T-helper 1 cell treated with Interleukin-12 subunit alpha and Interleukin-12 subunit beta and Interleukin-4 antibody, amounts not matched to agents 30 μg/mL and 1 μg/mL, for 36 hours (primary cell): ENCODE measurements at regions not wholly inside any gene's neighbourhood (a gene's known extent, or its start where the extent isn't known, plus 50 kb on each side); places are given as distances from the start of the nearest gene placed in this dataset.
"Not testable (repeated sequence)": the region's sequence is repeated elsewhere in the genome, so short reads cannot be mapped to it uniquely, and the experiment has no call there.

Source experiments
- H3K27ac Mint-ChIP-seq: one replicate; pipeline ENCODE4 v1.8.0; 2021; ENCODE audit warnings: mild to moderate bottlenecking, mixed read lengths
- H3K27me3 Mint-ChIP-seq: one replicate; pipeline ENCODE4 v1.8.0; 2021; ENCODE audit warnings: low read depth, mixed read lengths
- H3K36me3 Mint-ChIP-seq: one replicate; pipeline ENCODE4 v1.8.0; 2021; ENCODE audit warnings: low read depth, mixed read lengths
- H3K4me1 Mint-ChIP-seq: one replicate; pipeline ENCODE4 v1.8.0; 2021; ENCODE audit warnings: low read depth, mixed read lengths
- H3K4me3 Mint-ChIP-seq: one replicate; pipeline ENCODE4 v1.8.0; 2021; ENCODE audit warnings: mild to moderate bottlenecking, moderate library complexity, mixed read lengths
- H3K9me3 Mint-ChIP-seq: one replicate; pipeline ENCODE4 v1.8.0; 2021; ENCODE audit warnings: mixed read lengths

- Mint-ChIP-seq H3K4me1 (peaks cover 2% of the 10 kb centered on the region), H3K36me3 (no peaks in the 10 kb centered on the region), H3K27me3 (peaks cover 30% of the 10 kb centered on the region), H3K27ac (no peak overlapping the region), H3K4me3 (no peak overlapping the region), H3K9me3 (no peaks in the 10 kb centered on the region)
These were observed 279.6 kb downstream of the KLF13 start for GRCh38 chr15:31606194-31606669.

GRCh38 chr15:31606931-31607497, 280.4 kb downstream of the KLF13 start:
- Mint-ChIP-seq H3K9me3 (no peaks in the 10 kb centered on the region), H3K4me1 (peaks cover 2% of the 10 kb centered on the region), H3K27me3 (peaks cover 28% of the 10 kb centered on the region), H3K36me3 (no peaks in the 10 kb centered on the region), H3K4me3 (no peak overlapping the region), H3K27ac (no peak overlapping the region)

- Mint-ChIP-seq H3K4me1 (peaks cover 2% of the 10 kb centered on the region), H3K27ac (no peak overlapping the region), H3K36me3 (no peaks in the 10 kb centered on the region), H3K27me3 (peaks cover 32% of the 10 kb centered on the region), H3K4me3 (no peak overlapping the region), H3K9me3 (no peaks in the 10 kb centered on the region)
These were observed 281.0 kb downstream of the KLF13 start for GRCh38 chr15:31607656-31608055.

- Mint-ChIP-seq H3K9me3 (no peaks in the 10 kb centered on the region), H3K27me3 (peaks cover 35% of the 10 kb centered on the region), H3K36me3 (no peaks in the 10 kb centered on the region), H3K27ac (no peak overlapping the region), H3K4me3 (no peak overlapping the region), H3K4me1 (peaks cover 2% of the 10 kb centered on the region)
These were observed 282.6 kb downstream of the KLF13 start for GRCh38 chr15:31609258-31609681.

GRCh38 chr15:31609906-31610305, 283.3 kb downstream of the KLF13 start:
- no peak overlapping the region for H3K27ac Mint-ChIP-seq
- peaks cover 35% of the 10 kb centered on the region for H3K27me3 Mint-ChIP-seq
- H3K9me3 Mint-ChIP-seq: no peaks in the 10 kb centered on the region
- H3K4me1 Mint-ChIP-seq: peaks cover 2% of the 10 kb centered on the region
- H3K36me3 Mint-ChIP-seq: no peaks in the 10 kb centered on the region
- no peak overlapping the region for H3K4me3 Mint-ChIP-seq

- Mint-ChIP-seq H3K9me3 (peaks cover 3% of the 10 kb centered on the region), H3K4me1 (peaks cover 2% of the 10 kb centered on the region), H3K36me3 (no peaks in the 10 kb centered on the region), H3K27me3 (peaks cover 22% of the 10 kb centered on the region), H3K4me3 (no peak overlapping the region), H3K27ac (no peak overlapping the region)
These were observed 289.2 kb downstream of the KLF13 start for GRCh38 chr15:31615643-31616415.

- H3K27me3 Mint-ChIP-seq: peaks cover 22% of the 10 kb centered on the region
- not testable (repeated sequence) for H3K4me3 Mint-ChIP-seq, H3K36me3 Mint-ChIP-seq, H3K9me3 Mint-ChIP-seq, H3K27ac Mint-ChIP-seq, H3K4me1 Mint-ChIP-seq
These were observed 296.7 kb downstream of the KLF13 start for GRCh38 chr15:31623297-31623696.

- not testable (repeated sequence) for H3K27ac Mint-ChIP-seq, H3K4me3 Mint-ChIP-seq, H3K9me3 Mint-ChIP-seq, H3K36me3 Mint-ChIP-seq, H3K4me1 Mint-ChIP-seq
- H3K27me3 Mint-ChIP-seq: peaks cover 22% of the 10 kb centered on the region
These were observed 297.5 kb downstream of the KLF13 start for GRCh38 chr15:31624115-31624514.

- H3K9me3 Mint-ChIP-seq, H3K4me1 Mint-ChIP-seq, H3K4me3 Mint-ChIP-seq, H3K27ac Mint-ChIP-seq, H3K36me3 Mint-ChIP-seq: not testable (repeated sequence)
- H3K27me3 Mint-ChIP-seq: peaks cover 31% of the 10 kb centered on the region
These were observed 309.1 kb downstream of the KLF13 start for GRCh38 chr15:31635715-31636114.

GRCh38 chr15:31636911-31637310, 310.3 kb downstream of the KLF13 start:
- H3K36me3 Mint-ChIP-seq, H3K4me1 Mint-ChIP-seq, H3K27ac Mint-ChIP-seq, H3K4me3 Mint-ChIP-seq, H3K9me3 Mint-ChIP-seq: not testable (repeated sequence)
- peaks cover 36% of the 10 kb centered on the region for H3K27me3 Mint-ChIP-seq

- not testable (repeated sequence) for H3K4me1 Mint-ChIP-seq, H3K36me3 Mint-ChIP-seq, H3K27ac Mint-ChIP-seq, H3K9me3 Mint-ChIP-seq, H3K4me3 Mint-ChIP-seq
- H3K27me3 Mint-ChIP-seq: peaks cover 49% of the 10 kb centered on the region
These were observed 317.3 kb downstream of the KLF13 start for GRCh38 chr15:31643955-31644354.

GRCh38 chr15:31644761-31645160, 318.1 kb downstream of the KLF13 start:
- H3K9me3 Mint-ChIP-seq, H3K36me3 Mint-ChIP-seq, H3K27ac Mint-ChIP-seq, H3K4me3 Mint-ChIP-seq, H3K4me1 Mint-ChIP-seq: not testable (repeated sequence)
- H3K27me3 Mint-ChIP-seq: peaks cover 45% of the 10 kb centered on the region

- not testable (repeated sequence) for H3K9me3 Mint-ChIP-seq, H3K27ac Mint-ChIP-seq, H3K4me1 Mint-ChIP-seq, H3K36me3 Mint-ChIP-seq, H3K4me3 Mint-ChIP-seq
- H3K27me3 Mint-ChIP-seq: peaks cover 33% of the 10 kb centered on the region
These were observed 320.7 kb downstream of the KLF13 start for GRCh38 chr15:31647337-31647826.

GRCh38 chr15:31649634-31650033, 323.0 kb downstream of the KLF13 start:
- H3K4me1 Mint-ChIP-seq: not testable (repeated sequence)

GRCh38 chr15:31650055-31650701, 323.5 kb downstream of the KLF13 start:
- not testable (repeated sequence) for H3K9me3 Mint-ChIP-seq, H3K36me3 Mint-ChIP-seq, H3K4me1 Mint-ChIP-seq, H3K4me3 Mint-ChIP-seq, H3K27ac Mint-ChIP-seq
- peaks cover 18% of the 10 kb centered on the region for H3K27me3 Mint-ChIP-seq

More at GRCh38 chr15:31649634-31650033, 323.0 kb downstream of the KLF13 start:
- not testable (repeated sequence) for H3K36me3 Mint-ChIP-seq, H3K4me3 Mint-ChIP-seq, H3K9me3 Mint-ChIP-seq, H3K27ac Mint-ChIP-seq
- peaks cover 20% of the 10 kb centered on the region for H3K27me3 Mint-ChIP-seq
